ENCODE measurements at regions not wholly inside any gene's neighbourhood (a gene's known extent, or its start where the extent isn't known, plus 50 kb on each side); places are given as distances from the start of the nearest gene placed in this dataset.

- TF ChIP-seq CTCF (IDR thresholded peaks at IDR 0.05) = no peak
- no peak overlapping the region for H3K27ac ChIP-seq
- peak; percentile 46 for DNase-seq
- intact Hi-C loops (cut with DNase I) = no loop called here
- H3K4me3 ChIP-seq = no peak overlapping the region
- H3K4me1 ChIP-seq = no peaks in the 10 kb centered on the region
- H3K9ac ChIP-seq (ENCODE audit: low read depth in 2 of 2, low read length in 2 of 2) = no peak overlapping the region
- H3K27me3 ChIP-seq = no peaks in the 10 kb centered on the region
- H3K36me3 ChIP-seq = no peaks in the 10 kb centered on the region
- no peaks in the 10 kb centered on the region for H3K9me3 ChIP-seq
Measured at GRCh38 chr11:69217276-69218105, 61.8 kb downstream of the SMIM38 start.

GRCh38 chr11:69218271-69218682 is 62.5 kb downstream of the SMIM38 start:
- H3K27ac ChIP-seq = no peak overlapping the region
- H3K4me3 ChIP-seq = no peak overlapping the region
- no peak for TF ChIP-seq CTCF (IDR thresholded peaks at IDR 0.05)
- H3K36me3 ChIP-seq = no peaks in the 10 kb centered on the region
- no peaks in the 10 kb centered on the region for H3K9me3 ChIP-seq
- intact Hi-C loops (cut with DNase I) = no loop called here
- no peaks in the 10 kb centered on the region for H3K4me1 ChIP-seq
- H3K9ac ChIP-seq (ENCODE audit: low read depth in 2 of 2, low read length in 2 of 2) = no peak overlapping the region
- H3K27me3 ChIP-seq = no peaks in the 10 kb centered on the region
- DNase-seq = no peak

GRCh38 chr11:69218946-69219720 is 63.4 kb downstream of the SMIM38 start:
- Histone ChIP-seq H3K9ac (ENCODE audit: low read depth in 2 of 2, low read length in 2 of 2) (no peak overlapping the region), H3K4me3 (no peak overlapping the region), H3K36me3 (no peaks in the 10 kb centered on the region), H3K27ac (no peak overlapping the region), H3K27me3 (no peaks in the 10 kb centered on the region), H3K4me1 (no peaks in the 10 kb centered on the region), H3K9me3 (no peaks in the 10 kb centered on the region)
- DNase-seq = no peak
- intact Hi-C loops (cut with DNase I) = no loop called here
- TF ChIP-seq CTCF (IDR thresholded peaks at IDR 0.05) = no peak

GRCh38 chr11:69219991-69220390 is 64.3 kb downstream of the SMIM38 start:
- DNase-seq = no peak
- Histone ChIP-seq H3K27ac (no peak overlapping the region), H3K9me3 (no peaks in the 10 kb centered on the region), H3K4me3 (no peak overlapping the region), H3K27me3 (no peaks in the 10 kb centered on the region), H3K4me1 (no peaks in the 10 kb centered on the region), H3K9ac (ENCODE audit: low read depth in 2 of 2, low read length in 2 of 2) (no peak overlapping the region), H3K36me3 (no peaks in the 10 kb centered on the region)
- TF ChIP-seq CTCF (IDR thresholded peaks at IDR 0.05) = no peak
- intact Hi-C loops (cut with DNase I) = no loop called here

GRCh38 chr11:69220561-69221051 is 64.9 kb downstream of the SMIM38 start:
- TF ChIP-seq CTCF (IDR thresholded peaks at IDR 0.05) = no peak
- DNase-seq = no peak
- Histone ChIP-seq H3K9me3 (no peaks in the 10 kb centered on the region), H3K27ac (no peak overlapping the region), H3K36me3 (no peaks in the 10 kb centered on the region), H3K9ac (ENCODE audit: low read depth in 2 of 2, low read length in 2 of 2) (no peak overlapping the region), H3K4me3 (no peak overlapping the region), H3K4me1 (no peaks in the 10 kb centered on the region), H3K27me3 (no peaks in the 10 kb centered on the region)
- intact Hi-C loops (cut with DNase I) = no loop called here

All from colonic mucosa (tissue), 4 donors.